IPS-15b (cell line): ENCODE measurements at regions not wholly inside any gene's neighbourhood (a gene's known extent, or its start where the extent isn't known, plus 50 kb on each side); places are given as distances from the start of the nearest gene placed in this dataset.

Source experiments
- H3K27me3 ChIP-seq: one replicate; pipeline ENCODE4 v1.6.1; 2013; ENCODE audit warnings: low read length; ENCODE audit not compliant: control insufficient read depth, insufficient read depth
- H3K36me3 ChIP-seq: one replicate; pipeline ENCODE4 v1.6.1; 2013; ENCODE audit warnings: low read length; ENCODE audit not compliant: control insufficient read depth, insufficient read depth
- H3K4me1 ChIP-seq: one replicate; pipeline ENCODE4 v1.6.1; 2013; ENCODE audit warnings: mild to moderate bottlenecking, low read length; ENCODE audit not compliant: control insufficient read depth, insufficient read depth
- H3K4me3 ChIP-seq: one replicate; pipeline ENCODE4 v1.5.1; 2013; ENCODE audit warnings: low read depth, low read length
- H3K9ac ChIP-seq: one replicate; pipeline ENCODE4 v1.6.1; 2013; ENCODE audit warnings: low read depth, mild to moderate bottlenecking, low read length
- H3K9me3 ChIP-seq: one replicate; pipeline ENCODE4 v1.6.1; 2013; ENCODE audit warnings: mild to moderate bottlenecking, low read length; ENCODE audit not compliant: control insufficient read depth, insufficient read depth

DNA sequence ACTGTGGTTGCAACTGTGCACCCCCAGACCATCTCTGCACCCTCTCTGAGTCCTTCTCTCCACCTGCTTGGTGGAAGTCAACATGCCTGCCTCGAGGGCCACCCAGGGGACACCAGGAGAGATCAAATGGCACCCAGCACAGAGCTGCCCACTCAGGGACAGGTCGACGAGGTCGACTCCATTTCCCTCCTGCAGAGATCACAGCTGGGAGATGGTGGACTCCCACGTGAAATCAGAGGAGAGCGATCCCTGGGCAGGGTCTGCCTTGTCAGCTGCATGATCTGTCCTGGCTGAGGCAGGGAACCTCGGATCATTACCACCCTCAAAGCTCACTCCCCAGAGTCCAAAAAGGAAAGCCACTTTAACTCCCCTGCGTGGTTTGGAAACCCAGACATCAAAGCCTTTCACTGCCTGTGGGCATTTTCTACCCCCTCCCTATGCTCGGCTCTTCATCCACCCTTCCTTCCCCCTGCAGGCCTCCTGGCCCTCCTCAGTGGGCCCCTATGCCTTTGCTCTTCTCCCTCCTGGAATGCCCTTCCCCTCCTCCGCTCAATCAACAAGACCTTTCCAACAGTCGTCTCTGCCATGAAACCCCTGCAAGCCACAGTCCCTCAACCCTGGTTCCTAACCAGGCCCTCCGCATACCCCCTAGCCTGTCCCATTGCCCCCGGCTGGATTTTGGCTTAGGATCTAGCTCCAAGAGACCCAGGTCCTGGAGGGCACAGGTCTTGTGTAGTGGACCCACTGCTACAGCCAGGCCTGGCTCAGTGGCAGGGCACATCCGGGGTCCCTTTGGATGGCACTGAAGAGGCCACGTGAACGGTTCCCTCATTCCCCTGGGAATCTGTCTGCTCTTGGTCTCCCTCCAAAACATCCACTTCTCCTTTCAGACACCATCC is 103.8 kb upstream of the RPL38 start:
- no peaks in the 10 kb centered on the region for H3K9me3 ChIP-seq
- H3K36me3 ChIP-seq: no peaks in the 10 kb centered on the region
- H3K27me3 ChIP-seq: peaks cover 5% of the 10 kb centered on the region
- H3K4me1 ChIP-seq: no peaks in the 10 kb centered on the region
- no peak overlapping the region for H3K9ac ChIP-seq
- H3K4me3 ChIP-seq: no peak overlapping the region

DNA sequence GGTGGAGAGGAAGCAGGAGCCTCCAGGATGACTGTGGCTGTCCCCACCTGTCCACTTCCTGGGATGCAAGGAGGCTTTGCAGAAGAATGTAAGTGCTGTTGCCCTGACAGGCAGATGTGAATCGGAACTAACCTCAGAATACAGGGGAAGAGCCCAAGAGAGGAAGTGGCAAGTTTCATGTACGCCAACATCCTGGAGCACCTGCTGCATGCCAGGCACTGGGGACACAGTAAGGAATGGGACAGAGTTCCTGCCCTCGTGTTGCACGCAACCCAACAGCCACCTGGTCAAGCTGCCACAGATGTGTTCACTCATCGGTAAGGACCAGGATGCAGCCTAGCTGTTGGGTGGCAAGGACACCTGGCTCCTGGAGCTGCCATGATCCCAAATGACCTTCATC is 98.6 kb upstream of the RPL38 start:
- peaks cover 5% of the 10 kb centered on the region for H3K27me3 ChIP-seq
- H3K36me3 ChIP-seq: no peaks in the 10 kb centered on the region
- no peaks in the 10 kb centered on the region for H3K4me1 ChIP-seq
- no peak overlapping the region for H3K4me3 ChIP-seq
- no peak overlapping the region for H3K9ac ChIP-seq
- no peaks in the 10 kb centered on the region for H3K9me3 ChIP-seq

GRCh38 chr17:74107107-74107506 is 96.4 kb upstream of the RPL38 start:
- peaks cover under 1% of the 10 kb centered on the region for H3K27me3 ChIP-seq
- no peak overlapping the region for H3K9ac ChIP-seq
- H3K9me3 ChIP-seq: no peaks in the 10 kb centered on the region
- no peaks in the 10 kb centered on the region for H3K4me1 ChIP-seq
- H3K36me3 ChIP-seq: no peaks in the 10 kb centered on the region
- no peak overlapping the region for H3K4me3 ChIP-seq

DNA sequence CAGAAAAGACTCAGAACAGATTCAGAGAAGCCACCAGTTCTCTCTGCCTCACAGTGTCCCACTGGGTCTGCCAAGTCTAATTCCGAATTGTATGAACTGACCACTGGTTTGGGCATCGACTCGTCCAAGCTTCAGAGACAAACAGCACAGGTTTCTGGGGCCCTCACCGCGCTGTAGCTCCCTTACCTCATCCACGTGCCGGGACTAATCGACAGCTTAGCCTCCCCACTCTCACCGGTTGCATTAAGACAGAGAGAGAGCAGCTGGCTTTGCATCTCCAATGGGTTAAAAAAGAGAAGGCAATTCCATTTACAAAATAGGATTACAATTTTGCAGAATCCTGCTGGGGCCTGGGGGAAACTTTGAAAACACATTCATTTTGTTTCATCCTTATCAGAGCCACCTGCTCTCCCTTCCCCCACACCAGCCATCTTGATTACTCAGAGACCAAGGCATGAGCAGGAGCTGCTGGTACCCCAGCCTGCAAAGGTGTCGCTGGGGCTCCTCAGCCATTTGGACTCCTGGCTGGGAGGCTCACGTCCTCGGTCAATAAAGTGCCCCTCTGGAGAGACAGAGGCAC is 95.3 kb upstream of the RPL38 start:
- no peaks in the 10 kb centered on the region for H3K9me3 ChIP-seq
- H3K27me3 ChIP-seq: no peaks in the 10 kb centered on the region
- no peaks in the 10 kb centered on the region for H3K36me3 ChIP-seq
- H3K4me3 ChIP-seq: no peak overlapping the region
- H3K9ac ChIP-seq: no peak overlapping the region
- H3K4me1 ChIP-seq: no peaks in the 10 kb centered on the region

GRCh38 chr17:74110467-74110866 is 93.0 kb upstream of the RPL38 start:
- Histone ChIP-seq H3K36me3 (no peaks in the 10 kb centered on the region), H3K27me3 (no peaks in the 10 kb centered on the region), H3K9me3 (no peaks in the 10 kb centered on the region), H3K4me1 (no peaks in the 10 kb centered on the region), H3K4me3 (no peak overlapping the region), H3K9ac (no peak overlapping the region)

DNA sequence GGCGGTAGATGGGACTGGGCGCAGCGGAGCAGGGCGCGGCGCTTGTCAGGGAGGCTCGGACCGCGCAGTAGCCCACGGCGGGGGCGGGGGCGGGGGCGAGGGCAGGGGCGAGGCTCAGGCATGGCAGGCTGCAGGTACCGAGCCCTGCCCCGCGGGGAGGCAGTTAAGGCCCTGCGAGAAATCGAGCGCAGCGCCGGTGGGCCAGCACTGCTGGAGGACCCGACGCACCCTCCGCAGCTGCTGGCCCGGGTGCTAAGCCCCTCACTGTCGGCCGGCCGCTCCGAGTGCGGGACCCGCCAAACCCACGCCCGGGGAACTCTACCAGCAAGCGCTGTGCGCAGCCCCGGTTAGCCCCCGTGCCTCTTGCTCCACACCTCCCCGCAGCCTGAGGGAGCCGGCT is 90.2 kb upstream of the RPL38 start:
- Histone ChIP-seq H3K9me3 (no peaks in the 10 kb centered on the region), H3K36me3 (no peaks in the 10 kb centered on the region), H3K9ac (no peak overlapping the region), H3K4me1 (peaks cover 12% of the 10 kb centered on the region), H3K4me3 (no peak overlapping the region), H3K27me3 (no peaks in the 10 kb centered on the region)

- no peaks in the 10 kb centered on the region for H3K36me3 ChIP-seq
- no peak overlapping the region for H3K4me3 ChIP-seq
- no peak overlapping the region for H3K9ac ChIP-seq
- no peaks in the 10 kb centered on the region for H3K9me3 ChIP-seq
- H3K27me3 ChIP-seq: no peaks in the 10 kb centered on the region
- H3K4me1 ChIP-seq: peaks cover 13% of the 10 kb centered on the region
Measured at GRCh38 chr17:74113952-74114351, 89.5 kb upstream of the RPL38 start.

- Histone ChIP-seq H3K27me3 (no peaks in the 10 kb centered on the region), H3K9ac (no peak overlapping the region), H3K4me1 (peaks cover 14% of the 10 kb centered on the region), H3K36me3 (no peaks in the 10 kb centered on the region), H3K9me3 (no peaks in the 10 kb centered on the region), H3K4me3 (no peak overlapping the region)
Measured at GRCh38 chr17:74114881-74115470, 88.5 kb upstream of the RPL38 start.

- H3K9ac ChIP-seq: no peak overlapping the region
- H3K4me3 ChIP-seq: no peak overlapping the region
- H3K27me3 ChIP-seq: no peaks in the 10 kb centered on the region
- peaks cover 14% of the 10 kb centered on the region for H3K4me1 ChIP-seq
- H3K36me3 ChIP-seq: no peaks in the 10 kb centered on the region
- H3K9me3 ChIP-seq: no peaks in the 10 kb centered on the region
Measured at GRCh38 chr17:74115586-74115985, 87.9 kb upstream of the RPL38 start.

DNA sequence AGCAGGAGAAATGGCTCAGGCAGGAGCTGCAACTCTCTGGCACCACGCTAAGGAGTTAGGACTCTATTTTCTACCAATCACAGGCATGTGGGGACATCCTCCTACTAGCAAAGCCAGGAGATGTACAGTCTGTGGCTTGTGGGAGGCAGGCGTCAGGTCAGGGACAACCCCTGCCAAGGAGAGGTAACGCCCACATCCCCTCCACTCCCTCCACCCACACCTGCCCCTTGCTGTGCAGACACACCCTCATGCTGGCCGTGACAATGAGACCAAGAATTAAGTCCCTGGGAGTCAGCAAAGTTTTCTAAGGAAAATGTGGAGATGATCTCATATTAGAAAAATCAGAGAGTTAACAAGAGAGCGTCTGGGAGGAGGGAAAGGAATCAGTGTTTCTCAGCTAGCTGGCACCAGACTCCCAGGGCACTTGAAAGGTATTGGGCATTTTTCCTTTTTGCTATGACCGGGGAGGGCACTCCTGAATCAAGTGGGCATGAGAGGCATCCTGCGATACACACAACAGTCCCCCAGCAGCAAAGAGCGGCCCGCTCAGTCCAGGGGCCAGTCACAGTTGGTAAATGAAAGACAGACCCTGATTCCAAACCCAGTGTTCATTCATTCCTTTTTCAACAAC is 87.3 kb upstream of the RPL38 start:
- no peak overlapping the region for H3K4me3 ChIP-seq
- no peak overlapping the region for H3K9ac ChIP-seq
- no peaks in the 10 kb centered on the region for H3K27me3 ChIP-seq
- H3K4me1 ChIP-seq: peaks cover 14% of the 10 kb centered on the region
- no peaks in the 10 kb centered on the region for H3K9me3 ChIP-seq
- H3K36me3 ChIP-seq: no peaks in the 10 kb centered on the region

GRCh38 chr17:74117087-74117698 is 86.3 kb upstream of the RPL38 start:
- peaks cover 14% of the 10 kb centered on the region for H3K4me1 ChIP-seq
- H3K36me3 ChIP-seq: no peaks in the 10 kb centered on the region
- no peaks in the 10 kb centered on the region for H3K27me3 ChIP-seq
- H3K9ac ChIP-seq: no peak overlapping the region
- H3K9me3 ChIP-seq: no peaks in the 10 kb centered on the region
- no peak overlapping the region for H3K4me3 ChIP-seq
